ENCODE measurements at regions not wholly inside any gene's neighbourhood (a gene's known extent, or its start where the extent isn't known, plus 50 kb on each side); places are given as distances from the start of the nearest gene placed in this dataset.

DNA sequence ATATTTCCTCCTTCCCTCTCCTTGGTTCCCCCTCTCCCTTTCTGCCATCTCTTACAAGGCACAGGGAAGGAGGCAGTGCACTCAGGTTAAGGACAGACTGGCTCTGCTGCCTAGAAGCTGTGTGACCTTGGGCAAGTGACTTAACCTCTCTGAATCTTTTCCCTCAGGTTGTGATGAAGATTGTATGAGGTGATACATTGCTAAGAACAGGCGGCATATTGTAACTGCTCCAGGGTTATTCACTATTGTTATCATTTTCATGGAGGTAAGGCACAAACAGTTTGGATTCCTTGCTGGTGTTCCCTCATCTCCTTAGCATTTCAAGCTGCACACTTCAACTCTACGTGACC lies 126.6 kb upstream of the CXCR4 start:
- Mint-ChIP-seq H3K36me3 (peaks cover 2 to 11% of the 10 kb centered on the region in 2 donors), H3K27ac (peak overlapping the region in 3 of 7 donors; percentile 35 to 81 (median 74)), H3K4me3 (no peak overlapping the region), H3K27me3 (ENCODE audit: low read depth in 3 of 3) (peaks cover 0 to 11% (median 4%) of the 10 kb centered on the region in 3 donors), H3K9me3 (no peaks in the 10 kb centered on the region), H3K4me1 (peaks cover 40% of the 10 kb centered on the region)
- Histone ChIP-seq H2AFZ (ENCODE audit: insufficient read depth, low read depth, low read length, poor library complexity, severe bottlenecking) (no peak overlapping the region), H3K4me2 (replicated peaks; ENCODE audit: extremely low read depth, low read length, poor library complexity, severe bottlenecking) (no peak overlapping the region), H3K4me1 (ENCODE audit: control insufficient read depth in 1 of 2, insufficient read depth in 2 of 2, low read length in 2 of 2) (peaks cover 13 to 20% of the 10 kb centered on the region in 2 donors), H3K27me3 (ENCODE audit: control insufficient read depth in 2 of 2, insufficient read depth in 2 of 2, low read length in 2 of 2) (no peaks in the 10 kb centered on the region), H3K79me2 (ENCODE audit: insufficient read depth, low read length) (no peaks in the 10 kb centered on the region), H3K4me3 (replicated peaks in 1 of 3; ENCODE audit: low read depth in 2 of 3, low read length in 3 of 3) (no peak overlapping the region), H3K9me3 (replicated peaks in 1 of 2; ENCODE audit: control insufficient read depth in 1 of 2, insufficient read depth in 1 of 2, low read length in 2 of 2) (no peaks in the 10 kb centered on the region), H3K27ac (ENCODE audit: low read depth in 1 of 2, low read length in 2 of 2) (no peak overlapping the region), H3K9ac (ENCODE audit: insufficient read depth, low read length, poor library complexity, severe bottlenecking) (no peak overlapping the region), H3K36me3 (replicated peaks in 1 of 2; ENCODE audit: control insufficient read depth in 1 of 2, insufficient read depth in 2 of 2, low read length in 2 of 2) (no peaks in the 10 kb centered on the region), H4K20me1 (ENCODE audit: insufficient read depth, low read length) (no peaks in the 10 kb centered on the region)
- intact Hi-C loops (cut with micrococcal nuclease): no loop called here
- DNase-seq: no peak
- no CpG with 5 or more reads among the region's 2 CpGs for WGBS (ENCODE audit: insufficient coverage)
- TF ChIP-seq, protein P1, sequence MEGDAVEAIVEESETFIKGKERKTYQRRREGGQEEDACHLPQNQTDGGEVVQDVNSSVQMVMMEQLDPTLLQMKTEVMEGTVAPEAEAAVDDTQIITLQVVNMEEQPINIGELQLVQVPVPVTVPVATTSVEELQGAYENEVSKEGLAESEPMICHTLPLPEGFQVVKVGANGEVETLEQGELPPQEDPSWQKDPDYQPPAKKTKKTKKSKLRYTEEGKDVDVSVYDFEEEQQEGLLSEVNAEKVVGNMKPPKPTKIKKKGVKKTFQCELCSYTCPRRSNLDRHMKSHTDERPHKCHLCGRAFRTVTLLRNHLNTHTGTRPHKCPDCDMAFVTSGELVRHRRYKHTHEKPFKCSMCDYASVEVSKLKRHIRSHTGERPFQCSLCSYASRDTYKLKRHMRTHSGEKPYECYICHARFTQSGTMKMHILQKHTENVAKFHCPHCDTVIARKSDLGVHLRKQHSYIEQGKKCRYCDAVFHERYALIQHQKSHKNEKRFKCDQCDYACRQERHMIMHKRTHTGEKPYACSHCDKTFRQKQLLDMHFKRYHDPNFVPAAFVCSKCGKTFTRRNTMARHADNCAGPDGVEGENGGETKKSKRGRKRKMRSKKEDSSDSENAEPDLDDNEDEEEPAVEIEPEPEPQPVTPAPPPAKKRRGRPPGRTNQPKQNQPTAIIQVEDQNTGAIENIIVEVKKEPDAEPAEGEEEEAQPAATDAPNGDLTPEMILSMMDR (IDR thresholded peaks at IDR 0.05): no peak

DNA sequence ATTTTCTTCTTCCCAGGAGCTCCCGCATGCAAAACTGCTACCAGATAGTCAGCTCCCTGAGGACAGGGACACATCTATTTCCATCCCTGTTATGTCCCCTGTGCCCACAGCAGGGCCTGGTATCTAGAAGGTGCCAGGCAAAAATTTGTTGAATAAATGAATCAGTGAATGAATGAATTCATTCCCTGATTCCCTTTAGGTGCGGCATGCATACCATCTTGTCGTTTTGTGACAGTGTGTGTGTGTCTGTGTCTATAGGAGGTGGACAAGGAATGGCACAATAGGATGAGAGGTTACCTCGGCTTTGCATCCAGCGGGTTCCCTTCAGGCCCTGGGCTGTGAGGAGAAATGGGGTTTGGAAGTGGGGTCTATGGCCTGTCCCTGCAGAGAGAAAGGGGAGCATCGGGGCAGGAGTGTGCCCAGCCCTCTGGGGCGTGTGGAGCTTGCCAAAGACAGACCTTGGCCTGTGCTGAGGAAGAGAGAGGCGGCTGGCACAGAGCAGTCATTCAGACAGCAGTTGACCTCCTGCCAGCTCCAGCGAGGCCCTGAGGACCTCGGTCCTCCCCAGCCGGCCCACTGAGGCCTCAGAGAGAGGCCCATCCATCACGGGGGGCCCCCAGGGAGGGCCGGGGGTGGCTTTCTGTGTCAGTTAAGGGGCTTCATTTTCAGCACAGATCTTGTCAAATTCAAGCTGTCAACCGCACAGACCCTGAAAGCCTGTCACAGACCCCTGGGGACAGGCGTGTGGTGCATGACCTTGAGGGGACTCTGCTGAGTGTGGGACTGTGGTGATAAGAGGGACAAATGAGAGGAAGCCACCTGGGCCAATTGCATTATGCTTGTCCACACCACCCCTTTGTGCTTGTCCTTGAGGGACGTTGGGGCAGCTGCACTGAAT lies 125.9 kb upstream of the CXCR4 start:
- Mint-ChIP-seq H3K27me3 (ENCODE audit: low read depth in 3 of 3) (peaks cover 0 to 11% (median 4%) of the 10 kb centered on the region in 3 donors), H3K4me1 (peaks cover 45% of the 10 kb centered on the region), H3K4me3 (no peak overlapping the region), H3K36me3 (peaks cover 4 to 11% of the 10 kb centered on the region in 2 donors), H3K27ac (peak overlapping the region in 1 of 7 donors; percentile 36), H3K9me3 (no peaks in the 10 kb centered on the region)
- no peak for DNase-seq
- TF ChIP-seq, protein P1 (IDR thresholded peaks at IDR 0.05): no peak
- Histone ChIP-seq H3K27me3 (ENCODE audit: control insufficient read depth in 2 of 2, insufficient read depth in 2 of 2, low read length in 2 of 2) (no peaks in the 10 kb centered on the region), H3K9ac (ENCODE audit: insufficient read depth, low read length, poor library complexity, severe bottlenecking) (no peak overlapping the region), H3K36me3 (replicated peaks in 1 of 2; ENCODE audit: control insufficient read depth in 1 of 2, insufficient read depth in 2 of 2, low read length in 2 of 2) (no peaks in the 10 kb centered on the region), H3K4me3 (replicated peaks in 1 of 3; ENCODE audit: low read depth in 2 of 3, low read length in 3 of 3) (no peak overlapping the region), H3K4me2 (replicated peaks; ENCODE audit: extremely low read depth, low read length, poor library complexity, severe bottlenecking) (no peak overlapping the region), H4K20me1 (ENCODE audit: insufficient read depth, low read length) (no peaks in the 10 kb centered on the region), H3K27ac (ENCODE audit: low read depth in 1 of 2, low read length in 2 of 2) (no peak overlapping the region), H2AFZ (ENCODE audit: insufficient read depth, low read depth, low read length, poor library complexity, severe bottlenecking) (no peak overlapping the region), H3K9me3 (replicated peaks in 1 of 2; ENCODE audit: control insufficient read depth in 1 of 2, insufficient read depth in 1 of 2, low read length in 2 of 2) (no peaks in the 10 kb centered on the region), H3K79me2 (ENCODE audit: insufficient read depth, low read length) (no peaks in the 10 kb centered on the region), H3K4me1 (ENCODE audit: control insufficient read depth in 1 of 2, insufficient read depth in 2 of 2, low read length in 2 of 2) (peaks cover 18 to 26% of the 10 kb centered on the region in 2 donors)
- WGBS (ENCODE audit: insufficient coverage): 96% methylated on average over 13 of the region's 16 CpGs
- intact Hi-C loops (cut with micrococcal nuclease): no loop called here
